NCI-H146 treated with DMSO at 0.1 percent for 48 hours (cell line): ENCODE measurements at regions not wholly inside any gene's neighbourhood (a gene's known extent, or its start where the extent isn't known, plus 50 kb on each side); places are given as distances from the start of the nearest gene placed in this dataset.

Source experiments
- DNase-seq: peaks from one replicate; lab custom pipeline; 2025; ENCODE audit not compliant: unreplicated experiment; lab: John Stamatoyannopoulos, UW

- no peak for DNase-seq
Observed at GRCh38 chr15:69730281-69731080, 277.9 kb downstream of the RPLP1 start.

GRCh38 chr15:69731081-69731330, 278.4 kb downstream of the RPLP1 start:
- DNase-seq: no peak

GRCh38 chr15:69731581-69731980, 279.0 kb downstream of the RPLP1 start:
- no peak for DNase-seq

- DNase-seq: no peak
Observed at GRCh38 chr15:69732133-69732532, 279.5 kb downstream of the RPLP1 start.

GRCh38 chr15:69734699-69735098, 282.1 kb downstream of the RPLP1 start:
- DNase-seq: no peak

GRCh38 chr15:69735121-69735520, 282.5 kb downstream of the RPLP1 start:
- no peak for DNase-seq

- no peak for DNase-seq
Observed at GRCh38 chr15:69736161-69736560, 283.5 kb downstream of the RPLP1 start.

- DNase-seq: no peak
Observed at GRCh38 chr15:69737916-69738315, 285.3 kb downstream of the RPLP1 start.

GRCh38 chr15:69740684-69741083, 288.1 kb downstream of the RPLP1 start:
- DNase-seq: no peak

GRCh38 chr15:69742361-69742760, 289.7 kb downstream of the RPLP1 start:
- DNase-seq: no peak

- DNase-seq: no peak
Observed at GRCh38 chr15:69743091-69743490, 290.5 kb downstream of the RPLP1 start.

GRCh38 chr15:69744391-69745162, 292.0 kb downstream of the RPLP1 start:
- no peak for DNase-seq

GRCh38 chr15:69747193-69747592, 294.6 kb downstream of the RPLP1 start:
- no peak for DNase-seq

GRCh38 chr15:69748131-69748530, 295.5 kb downstream of the RPLP1 start:
- DNase-seq: no peak

- no peak for DNase-seq
Observed at GRCh38 chr15:69748576-69749185, 296.1 kb downstream of the RPLP1 start.

- no peak for DNase-seq
Observed at GRCh38 chr15:69749274-69749673, 296.7 kb downstream of the RPLP1 start.

GRCh38 chr15:69749797-69750196, 297.2 kb downstream of the RPLP1 start:
- DNase-seq: no peak

- no peak for DNase-seq
Observed at GRCh38 chr15:69750253-69750652, 297.6 kb downstream of the RPLP1 start.

GRCh38 chr15:69751147-69751546, 298.5 kb downstream of the RPLP1 start:
- DNase-seq: no peak

- DNase-seq: no peak
Observed at GRCh38 chr15:69751566-69751965, 298.9 kb downstream of the RPLP1 start.

- no peak for DNase-seq
Observed at GRCh38 chr15:69753867-69754266, 301.2 kb downstream of the RPLP1 start.

- DNase-seq: no peak
Observed at GRCh38 chr15:69754313-69754712, 301.7 kb downstream of the RPLP1 start.
